Heart left ventricle (tissue), 16 donors: ENCODE measurements at regions not wholly inside any gene's neighbourhood (a gene's known extent, or its start where the extent isn't known, plus 50 kb on each side); places are given as distances from the start of the nearest gene placed in this dataset.

Source experiments
- ATAC-seq, 4 donors: fragments of 200-7000 bp; cut with Tn5 transposase; one replicate each; pipeline ENCODE4 v1.9.1; 2020 to 2022; ENCODE audit warnings: moderate library complexity in 4 of 4, mild to moderate bottlenecking in 3 of 4, moderate number of reproducible peaks in 1 of 4
- DNase-seq, 5 donors: peaks; one replicate each; pipeline ENCODE4 v3.0.0-alpha.2; 2020
- H3K27ac ChIP-seq, 12 donors: fragments of 200-600 bp; sonication (generic) in 4 of 12; one replicate each; pipeline versions ENCODE4 v1.5.0 to v1.8.0; 2016 to 2022; ENCODE audit warnings: mild to moderate bottlenecking in 2 of 12
- H3K27me3 ChIP-seq, 9 donors: fragments of 200-600 bp; sonication (generic) in 2 of 9; one replicate each; pipeline versions ENCODE4 v1.5.1 to v1.8.0; 2016 to 2022; ENCODE audit warnings: mild to moderate bottlenecking in 3 of 9
- H3K36me3 ChIP-seq, 9 donors: fragments of 200-600 bp; sonication (generic) in 2 of 9; one replicate each; pipeline versions ENCODE4 v1.5.0 to v1.8.0; 2018 to 2022; ENCODE audit warnings: mild to moderate bottlenecking in 2 of 9
- H3K4me1 ChIP-seq, 12 donors: fragments of 200-600 bp; sonication (generic) in 4 of 12; one replicate each; pipeline versions ENCODE4 v1.5.0 to v1.8.0; 2016 to 2022; ENCODE audit warnings: mild to moderate bottlenecking in 3 of 12
- H3K4me3 ChIP-seq, 12 donors: fragments of 200-600 bp; sonication (generic) in 4 of 12; one replicate each; pipeline versions ENCODE4 v1.5.0 to v1.8.0; 2017 to 2022; ENCODE audit warnings: mild to moderate bottlenecking in 9 of 12, moderate library complexity in 4 of 12
- H3K9me3 ChIP-seq, 12 donors: fragments of 200-600 bp; sonication (generic) in 4 of 12; one replicate each; pipeline versions ENCODE4 v1.5.0 to v1.8.0; 2016 to 2022; ENCODE audit warnings: mild to moderate bottlenecking in 1 of 12
- CTCF ChIP-seq, 12 donors: fragments of 200-600 bp; sonication (generic) in 4 of 12; IDR thresholded peaks; one replicate each; pipeline versions ENCODE4 v1.5.0 to v1.8.0; 2018 to 2022; ENCODE audit warnings: antibody characterized with exemption in 12 of 12, mild to moderate bottlenecking in 5 of 12
- POLR2A ChIP-seq, 2 donors: fragments of 450-650 bp; IDR thresholded peaks; one replicate each; pipeline ENCODE4 v1.6.1; 2017; ENCODE audit warnings: antibody characterized with exemption in 2 of 2, mild to moderate bottlenecking in 2 of 2, moderate library complexity in 2 of 2
- WGBS, 4 donors: extraction: QIAGEN DNeasy Blood & Tissue Kit in 2 of 4; methylation state at CpG; one replicate each; pipeline versions ENCODE4 v1.1.5 to v1.1.7; 2013 to 2018; 5-methylcytosine and 5-hydroxymethylcytosine counted together
- intact Hi-C, 10 donors: fragments of 100-400 bp; cut with DNase I; formaldehyde crosslinking; loops; one replicate each; pipeline versions ENCODE4 v1.11.1 to v1.14.2; 2022
- donor health status: ischemic (EF 13 %, LVEDD 7.1; RV severe dilation, severe dysfunction).
- donor health status: healthy with polysubstance abuse.
- donor health status: DM: no; HTN: yes; CAD: no.
- donor health status: DM: no; HTN: no; CAD: no.
- donor health status: ischemic (EF 25% LVEDD 6.9; RV normal size, moderate dysfunction).
- donor health status: ischemic (EF 25% LVEDD 5.7; RV mildly dilated, moderate dysfunction).
- donor health status: healthy.
- donor health status: DM: yes; HTN: yes; CAD: no.
- donor health status: ischemic (EF 35%, LVEDD 5.7; RV mildly dilated, moderate dysfunction).
- donor health status: nonischemic (EF 11% LVEDD 7.7; RV severe dilation, severe dysfunction).
- donor health status: DM: yes; HTN: yes; CAD: no.
- donor health status: PGD.
- donor health status: ischemic (EF 29% LVEDD 5.4; RV normal size, mild dysfunction).
- donor health status: nonischemic (EF 23%, LVEDD 6.1; RV moderate dilation, normal function).

- intact Hi-C loops: loop anchor here in 3 of 10 donors (5.0 to 10.0 kb wide), 2 partner anchors 194 to 233 kb away; no protein-coding TSS in a partner anchor
Observed at GRCh38 chr6:3510617-3511016, 53.8 kb upstream of the SLC22A23 start.

GRCh38 chr6:3510178-3510577 is 53.3 kb upstream of the SLC22A23 start:
- Histone ChIP-seq H3K27ac (no peak overlapping the region), H3K27me3 (peaks cover 0 to 3% (median 0%) of the 10 kb centered on the region in 9 donors), H3K36me3 (no peaks in the 10 kb centered on the region), H3K4me3 (no peak overlapping the region), H3K4me1 (peaks cover 0 to 19% (median 0%) of the 10 kb centered on the region in 12 donors), H3K9me3 (no peaks in the 10 kb centered on the region)
- TF ChIP-seq CTCF (IDR thresholded peaks at IDR 0.05) (no peak), POLR2A (IDR thresholded peaks at IDR 0.05) (no peak)
- 64 to 86% (median 74%) methylated on average over 1 of the region's 1 CpG for WGBS, 4 donors
- intact Hi-C loops: loop anchor here in 3 of 10 donors (5.0 to 10.0 kb wide), 2 partner anchors 195 to 233 kb away; no protein-coding TSS in a partner anchor
- no peak for DNase-seq
- no peak for ATAC-seq

More at GRCh38 chr6:3510617-3511016, 53.8 kb upstream of the SLC22A23 start:
- Histone ChIP-seq H3K4me3 (no peak overlapping the region), H3K36me3 (no peaks in the 10 kb centered on the region), H3K27me3 (peaks cover 0 to 3% (median 0%) of the 10 kb centered on the region in 9 donors), H3K9me3 (no peaks in the 10 kb centered on the region), H3K4me1 (peaks cover 0 to 14% (median 0%) of the 10 kb centered on the region in 12 donors), H3K27ac (no peak overlapping the region)
- no peak for DNase-seq
- TF ChIP-seq CTCF (IDR thresholded peaks at IDR 0.05) (no peak), POLR2A (IDR thresholded peaks at IDR 0.05) (no peak)
- no peak for ATAC-seq
- WGBS, 4 donors: 49 to 62% (median 57%) methylated on average over 6 to 8 of the region's 8 CpGs

- ATAC-seq (no peak), DNase-seq (no peak)
- peaks cover 0 to 20% (median 0%) of the 10 kb centered on the region in 12 donors for H3K4me1 ChIP-seq
- TF ChIP-seq POLR2A (IDR thresholded peaks at IDR 0.05) (no peak), CTCF (IDR thresholded peaks at IDR 0.05) (no peak)
- H3K27ac ChIP-seq: no peak overlapping the region
- no peaks in the 10 kb centered on the region for H3K9me3 ChIP-seq
- H3K27me3 ChIP-seq: peaks cover 0 to 3% (median 0%) of the 10 kb centered on the region in 9 donors
- H3K4me3 ChIP-seq: no peak overlapping the region
- no peaks in the 10 kb centered on the region for H3K36me3 ChIP-seq
- intact Hi-C loops: no loop called here
- WGBS, 4 donors: 91 to 97% (median 93%) methylated on average over 4 of the region's 4 CpGs
Observed at GRCh38 chr6:3509336-3509735, 52.5 kb upstream of the SLC22A23 start.

GRCh38 chr6:3506751-3507383 is 50.0 kb upstream of the SLC22A23 start:
- no peak for ATAC-seq
- no peak overlapping the region for H3K4me3 ChIP-seq
- H3K27me3 ChIP-seq: no peaks in the 10 kb centered on the region
- no peaks in the 10 kb centered on the region for H3K36me3 ChIP-seq
- intact Hi-C loops: no loop called here
- peaks cover 0 to 25% (median 0%) of the 10 kb centered on the region in 12 donors for H3K4me1 ChIP-seq
- 72 to 86% (median 77%) methylated on average over 4 of the region's 4 CpGs for WGBS, 4 donors
- no peak for TF ChIP-seq POLR2A (IDR thresholded peaks at IDR 0.05)
- no peak for TF ChIP-seq CTCF (IDR thresholded peaks at IDR 0.05)
- H3K27ac ChIP-seq: peak overlapping the region in 1 of 12 donors; percentile 25
- no peaks in the 10 kb centered on the region for H3K9me3 ChIP-seq
- no peak for DNase-seq
